HEK293T (cell line): ENCODE measurements at regions not wholly inside any gene's neighbourhood (a gene's known extent, or its start where the extent isn't known, plus 50 kb on each side); places are given as distances from the start of the nearest gene placed in this dataset.

Source experiments
- LEF1 ChIP-seq: fragments of 450-650 bp; IDR thresholded peaks from 2 replicates; pipeline ENCODE4 v1.6.1; 2017; ENCODE audit warnings: mild to moderate bottlenecking, borderline replicate concordance
- PKNOX1 ChIP-seq: fragments of 450-650 bp; IDR thresholded peaks from 2 replicates; pipeline ENCODE4 v1.6.1; 2016

- TF ChIP-seq PKNOX1, result no peak
- no peak for TF ChIP-seq LEF1
Measured at GRCh38 chr5:2502970-2503594, 248.4 kb downstream of the IRX2 start.
